HEK293 (cell line): ENCODE measurements at regions not wholly inside any gene's neighbourhood (a gene's known extent, or its start where the extent isn't known, plus 50 kb on each side); places are given as distances from the start of the nearest gene placed in this dataset.

ENCODE experiments used
- CTCF ChIA-PET: fragments of 350-600 bp; formaldehyde crosslinking; extraction: SDS; loops from one replicate; lab custom pipeline; 2021; ENCODE audit warnings: antibody characterized with exemption; lab: Yijun Ruan, JAX
- POLR2A ChIA-PET: fragments of 300-600 bp; formaldehyde crosslinking; extraction: SDS; loops from one replicate; lab custom pipeline; 2020; ENCODE audit warnings: antibody characterized with exemption, inconsistent platforms; lab: Yijun Ruan, JAX
- H3K27ac ChIP-seq: fragments of 200-500 bp; sonication (Bioruptor generic); 2 replicates; pipeline ENCODE4 v1.5.1; 2014; ENCODE audit warnings: low read depth, low read length, control low read depth, inconsistent platforms; ENCODE audit errors: extremely low read depth
- H3K36me3 ChIP-seq, 2 experiments: fragments of 200-500 bp in 1 of 2; sonication (Bioruptor generic) in 1 of 2; 1 replicate in 1 of 2; 2 replicates in 1 of 2; pipeline ENCODE4 v1.5.1; 2014 to 2017; ENCODE audit warnings: inconsistent platforms in 2 of 2, low read length in 2 of 2; ENCODE audit not compliant: control insufficient read depth in 2 of 2, insufficient read depth in 1 of 2
- H3K4me1 ChIP-seq: fragments of 200-500 bp; sonication (Bioruptor generic); 2 replicates; pipeline ENCODE4 v1.5.1; 2014; ENCODE audit warnings: mild to moderate bottlenecking, low read length, inconsistent platforms; ENCODE audit not compliant: control insufficient read depth, insufficient read depth
- H3K4me3 ChIP-seq: 2 replicates; pipeline ENCODE4 v1.5.1; 2011; ENCODE audit warnings: low read depth, mild to moderate bottlenecking, control low read depth, low read length, moderate library complexity
- H3K9me3 ChIP-seq: fragments of 200-500 bp; sonication (Bioruptor generic); 2 replicates; pipeline ENCODE4 v1.5.1; 2014; ENCODE audit warnings: low read depth, low read length, inconsistent platforms; ENCODE audit not compliant: control insufficient read depth, insufficient read depth
- BCL11A ChIP-seq: fragments of 450-650 bp; formaldehyde crosslinking; IDR thresholded peaks from 2 replicates; pipeline ENCODE4 v1.5.1; 2016; ENCODE audit warnings: low read depth, missing biosample characterization, missing genetic modification characterization
- OVOL3 ChIP-seq: fragments of 450-650 bp; formaldehyde crosslinking; IDR thresholded peaks from 2 replicates; pipeline ENCODE4 v1.5.1; 2016; ENCODE audit warnings: missing biosample characterization, missing genetic modification characterization
- PRDM2 ChIP-seq: fragments of 450-650 bp; formaldehyde crosslinking; IDR thresholded peaks from 2 replicates; pipeline ENCODE4 v1.5.1; 2016; ENCODE audit warnings: missing biosample characterization, missing genetic modification characterization, borderline replicate concordance
- REST ChIP-seq: fragments of 450-650 bp; formaldehyde crosslinking; IDR thresholded peaks from 2 replicates; pipeline ENCODE4 v1.5.1; 2016; ENCODE audit warnings: missing biosample characterization, missing genetic modification characterization
- ZBTB21 ChIP-seq: fragments of 450-650 bp; formaldehyde crosslinking; IDR thresholded peaks from 2 replicates; pipeline ENCODE4 v1.5.1; 2017; ENCODE audit warnings: missing biosample characterization, missing genetic modification characterization
- ZBTB26 ChIP-seq: fragments of 450-650 bp; formaldehyde crosslinking; optimal IDR thresholded peaks from 2 replicates; pipeline ENCODE3; 2016; ENCODE audit warnings: missing biosample characterization, mild to moderate bottlenecking, missing genetic modification characterization
- ZIC2 ChIP-seq: fragments of 450-650 bp; formaldehyde crosslinking; IDR thresholded peaks from 2 replicates; pipeline ENCODE4 v1.5.1; 2016; ENCODE audit warnings: missing biosample characterization, missing genetic modification characterization
- ZNF114 ChIP-seq: fragments of 450-650 bp; formaldehyde crosslinking; IDR thresholded peaks from 2 replicates; pipeline ENCODE4 v1.5.0; 2017; ENCODE audit warnings: missing biosample characterization, missing genetic modification characterization
- ZNF18 ChIP-seq: fragments of 450-650 bp; formaldehyde crosslinking; IDR thresholded peaks from 2 replicates; pipeline ENCODE4 v1.5.1; 2016; ENCODE audit warnings: missing biosample characterization, missing genetic modification characterization
- ZNF221 ChIP-seq: fragments of 450-650 bp; formaldehyde crosslinking; IDR thresholded peaks from 2 replicates; pipeline ENCODE4 v1.5.1; 2017; ENCODE audit warnings: missing biosample characterization, missing genetic modification characterization, borderline replicate concordance
- ZNF362 ChIP-seq: fragments of 450-650 bp; formaldehyde crosslinking; IDR thresholded peaks from 2 replicates; pipeline ENCODE4 v1.5.1; 2016; ENCODE audit warnings: missing biosample characterization, missing genetic modification characterization
- ZNF521 ChIP-seq: fragments of 450-650 bp; formaldehyde crosslinking; IDR thresholded peaks from 2 replicates; pipeline ENCODE4 v1.5.1; 2017; ENCODE audit warnings: missing biosample characterization, mild to moderate bottlenecking, missing genetic modification characterization
- ZNF580 ChIP-seq: fragments of 450-650 bp; formaldehyde crosslinking; IDR thresholded peaks from 2 replicates; pipeline ENCODE4 v1.5.1; 2016; ENCODE audit warnings: missing biosample characterization, missing genetic modification characterization
- ZNF600 ChIP-seq: fragments of 450-650 bp; formaldehyde crosslinking; IDR thresholded peaks from 2 replicates; pipeline ENCODE4 v1.5.1; 2016; ENCODE audit warnings: missing biosample characterization, missing genetic modification characterization

- H3K4me3 ChIP-seq, result no peak overlapping the region
- TF ChIP-seq ZNF18 (tag by site-specific recombination) (no peak), ZNF221 (tag by site-specific recombination) (no peak)
- CTCF ChIA-PET, result no interaction called here
These were observed 158.5 kb upstream of the ALKAL2 start for GRCh38 chr2:446303-446874.

GRCh38 chr2:445896-446295, 158.0 kb upstream of the ALKAL2 start:
- H3K36me3 ChIP-seq, result no peaks in the 10 kb centered on the region
- H3K9me3 ChIP-seq, result no peaks in the 10 kb centered on the region
- no peak overlapping the region for H3K27ac ChIP-seq
- ChIA-PET POLR2A (no interaction called here), CTCF (no interaction called here)
- H3K4me1 ChIP-seq, result no peaks in the 10 kb centered on the region
- TF ChIP-seq ZNF600 (tag by site-specific recombination), result no peak
- TF ChIP-seq ZNF521 (tag by site-specific recombination), result no peak
- TF ChIP-seq REST, result no peak
- TF ChIP-seq ZBTB21 (tag by site-specific recombination), result no peak
- H3K4me3 ChIP-seq, result no peak overlapping the region

More at GRCh38 chr2:446303-446874, 158.5 kb upstream of the ALKAL2 start:
- Histone ChIP-seq H3K36me3 (no peaks in the 10 kb centered on the region), H3K4me1 (no peaks in the 10 kb centered on the region), H3K27ac (no peak overlapping the region), H3K9me3 (no peaks in the 10 kb centered on the region)
- POLR2A ChIA-PET, result no interaction called here

- no peaks in the 10 kb centered on the region for H3K36me3 ChIP-seq
- ChIA-PET POLR2A (no interaction called here), CTCF (no interaction called here)
- no peak overlapping the region for H3K4me3 ChIP-seq
- no peaks in the 10 kb centered on the region for H3K4me1 ChIP-seq
- H3K27ac ChIP-seq, result no peak overlapping the region
- H3K9me3 ChIP-seq, result no peaks in the 10 kb centered on the region
- TF ChIP-seq BCL11A (no peak), ZNF362 (tag by site-specific recombination) (no peak), OVOL3 (tag by site-specific recombination) (no peak), ZBTB26 (no peak), PRDM2 (tag by site-specific recombination) (no peak), ZNF580 (tag by site-specific recombination) (no peak), ZIC2 (tag by site-specific recombination) (no peak), ZNF114 (tag by site-specific recombination) (no peak)
These were observed 157.3 kb upstream of the ALKAL2 start for GRCh38 chr2:444937-445884.
